Erythroblast (primary cell): ENCODE measurements at regions not wholly inside any gene's neighbourhood (a gene's known extent, or its start where the extent isn't known, plus 50 kb on each side); places are given as distances from the start of the nearest gene placed in this dataset.

ENCODE experiments used
- GATA1 ChIP-seq: IDR thresholded peaks from 2 replicates; pipeline ENCODE4 v1.6.1; 2011; ENCODE audit warnings: low read depth, mild to moderate bottlenecking, control low read depth, low read length, moderate library complexity
- POLR2A ChIP-seq: IDR thresholded peaks from 2 replicates; pipeline ENCODE4 v1.6.1; 2011; ENCODE audit warnings: mild to moderate bottlenecking, low read length

DNA sequence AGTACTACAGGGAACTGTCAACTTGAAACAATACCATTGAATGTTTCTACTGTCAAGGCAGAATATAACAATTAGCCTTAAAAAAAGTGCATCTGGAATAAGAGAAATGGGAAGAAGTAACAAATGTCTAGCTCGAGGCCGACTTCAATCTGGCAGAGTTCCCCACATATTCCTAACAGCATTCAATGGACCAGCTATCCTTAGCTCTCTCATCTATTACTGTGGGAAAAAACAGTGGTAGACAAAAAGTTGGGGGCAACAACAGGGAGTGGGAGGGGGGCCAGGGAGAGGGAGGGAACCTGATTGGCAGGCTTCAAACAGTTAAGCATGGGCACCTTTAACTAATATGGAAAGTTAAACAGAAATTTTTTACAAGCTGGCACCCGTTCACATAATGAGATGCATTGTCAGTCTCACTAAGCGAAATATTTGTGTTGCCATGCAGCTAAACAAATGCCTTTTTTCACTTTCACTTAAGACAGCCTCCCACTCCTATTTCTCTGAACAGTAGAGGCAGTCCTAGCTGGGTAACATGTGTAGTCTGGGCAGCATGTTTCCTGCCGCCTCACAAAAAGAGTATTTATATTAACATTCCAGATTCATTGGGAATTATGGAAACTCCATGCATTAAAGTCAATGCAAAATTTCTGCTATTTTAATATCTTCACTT is 62.2 kb upstream of the SOX6 start:
- TF ChIP-seq POLR2A (no peak), GATA1 (no peak)
